ENCODE measurements at regions not wholly inside any gene's neighbourhood (a gene's known extent, or its start where the extent isn't known, plus 50 kb on each side); places are given as distances from the start of the nearest gene placed in this dataset.
A peak's percentile ranks its signal among the peaks of the same experiment; 100 is the strongest.

DNA sequence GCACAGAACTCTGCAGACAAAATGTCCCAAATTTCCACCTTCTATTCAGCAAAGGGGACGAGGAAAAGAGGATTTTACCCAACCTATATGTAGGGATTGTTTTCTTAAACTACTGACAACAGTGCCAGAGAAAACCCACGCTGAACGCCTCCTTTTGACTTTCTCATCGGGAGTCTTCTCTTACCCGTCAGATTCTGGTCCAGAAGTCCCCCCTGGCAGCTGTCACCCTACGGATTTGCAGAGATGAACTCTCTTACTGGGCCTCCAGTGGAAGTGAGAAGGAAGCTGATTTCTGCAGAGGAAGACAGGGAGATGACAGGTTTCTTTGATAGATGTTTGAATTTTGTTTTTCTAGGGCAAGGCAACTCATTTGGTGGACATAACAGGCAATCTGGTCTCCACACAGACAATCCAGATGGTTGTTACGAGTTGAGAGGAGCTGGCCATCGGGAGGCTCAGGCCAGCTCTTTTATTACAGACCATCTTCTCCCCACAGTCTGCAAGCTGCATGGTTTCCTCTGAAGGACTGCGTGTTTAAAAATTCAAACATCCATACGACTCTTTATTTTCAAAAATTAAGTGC is 804.3 kb downstream of the RNF144A start:
- no peaks in the 10 kb centered on the region for H4K20me1 ChIP-seq
- no peaks in the 10 kb centered on the region for H3K9me3 ChIP-seq (replicated peaks in 1 of 11)
- no peak for TF ChIP-seq Cebpa-rat (IDR thresholded peaks at IDR 0.05)
- H3K4me3 ChIP-seq = no peak overlapping the region
- H3K4me2 ChIP-seq = no peak overlapping the region
- no peak overlapping the region for H3K27ac ChIP-seq
- no peaks in the 10 kb centered on the region for H3K27me3 ChIP-seq
- no peaks in the 10 kb centered on the region for H3K36me3 ChIP-seq
- H3K9ac ChIP-seq = no peak overlapping the region
- peaks cover 0 to 14% (median 6%) of the 10 kb centered on the region in 10 experiments; a peak in 7 of 20 replicates for H3K4me1 ChIP-seq

GRCh38 chr2:7722212-7722910 is 805.1 kb downstream of the RNF144A start:
- Histone ChIP-seq H3K9me3 (replicated peaks in 1 of 11) (no peaks in the 10 kb centered on the region), H3K4me2 (no peak overlapping the region), H3K4me3 (no peak overlapping the region), H3K9ac (no peak overlapping the region), H3K36me3 (no peaks in the 10 kb centered on the region), H3K27ac (no peak overlapping the region), H3K27me3 (no peaks in the 10 kb centered on the region), H4K20me1 (no peaks in the 10 kb centered on the region), H3K4me1 (peaks cover 0 to 14% (median 6%) of the 10 kb centered on the region in 10 experiments; a peak in 7 of 20 replicates)
- no peak for TF ChIP-seq Cebpa-rat (IDR thresholded peaks at IDR 0.05)

GRCh38 chr2:7724336-7724735 is 807.1 kb downstream of the RNF144A start:
- H3K4me2 ChIP-seq = no peak overlapping the region
- H3K4me1 ChIP-seq = peaks cover 0 to 14% (median 6%) of the 10 kb centered on the region in 10 experiments; a peak in 7 of 20 replicates
- no peaks in the 10 kb centered on the region for H4K20me1 ChIP-seq
- H3K9me3 ChIP-seq (replicated peaks in 1 of 11) = no peaks in the 10 kb centered on the region
- H3K27me3 ChIP-seq = no peaks in the 10 kb centered on the region
- no peak overlapping the region for H3K27ac ChIP-seq
- no peak overlapping the region for H3K4me3 ChIP-seq
- H3K36me3 ChIP-seq = no peaks in the 10 kb centered on the region
- no peak overlapping the region for H3K9ac ChIP-seq
- TF ChIP-seq Cebpa-rat (IDR thresholded peaks at IDR 0.05) = no peak

- H3K9me3 ChIP-seq (replicated peaks in 1 of 11) = no peaks in the 10 kb centered on the region
- H3K9ac ChIP-seq = no peak overlapping the region
- no peaks in the 10 kb centered on the region for H3K36me3 ChIP-seq
- H3K4me1 ChIP-seq = peaks cover 0 to 9% (median 3%) of the 10 kb centered on the region in 10 experiments; a peak in 6 of 20 replicates
- H3K4me3 ChIP-seq = no peak overlapping the region
- no peak for TF ChIP-seq Cebpa-rat (IDR thresholded peaks at IDR 0.05)
- H3K27me3 ChIP-seq = no peaks in the 10 kb centered on the region
- H4K20me1 ChIP-seq = no peaks in the 10 kb centered on the region
- peak overlapping the region in 8 of 11 experiments; percentile 1 to 44 (median 15); a peak in 7 of 22 replicates for H3K4me2 ChIP-seq
- no peak overlapping the region; a peak in 1 of 22 replicates for H3K27ac ChIP-seq
Measured at GRCh38 chr2:7725171-7725849, 808.1 kb downstream of the RNF144A start.

- Histone ChIP-seq H3K4me1 (peaks cover 0 to 9% (median 3%) of the 10 kb centered on the region in 10 experiments; a peak in 6 of 20 replicates), H3K9me3 (replicated peaks in 1 of 11) (no peaks in the 10 kb centered on the region)
Measured at GRCh38 chr2:7725850-7726242, 808.6 kb downstream of the RNF144A start.

DNA sequence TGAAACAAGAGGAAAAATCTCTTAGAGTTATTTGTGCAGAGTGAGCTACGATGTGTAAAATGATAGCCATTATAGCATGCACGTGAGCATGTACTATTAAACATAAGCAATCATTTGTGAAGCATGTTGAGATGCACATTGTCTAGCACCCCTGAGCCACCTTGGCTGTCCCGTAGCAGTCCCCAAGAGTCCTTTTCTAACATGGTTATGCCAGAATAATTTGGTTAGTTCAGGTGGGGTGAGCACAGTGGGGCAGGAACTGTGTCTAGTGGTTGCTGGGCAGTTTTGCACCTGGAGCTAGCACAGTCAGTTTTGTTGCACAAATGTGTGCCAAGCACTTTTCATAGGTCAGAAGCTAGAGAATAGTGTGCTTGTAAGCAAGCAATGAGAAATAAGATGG is 809.8 kb downstream of the RNF144A start:
- peaks cover 0 to 9% (median 3%) of the 10 kb centered on the region in 10 experiments; a peak in 6 of 20 replicates for H3K4me1 ChIP-seq
- no peak for TF ChIP-seq Cebpa-rat (IDR thresholded peaks at IDR 0.05)

More at GRCh38 chr2:7725850-7726242, 808.6 kb downstream of the RNF144A start:
- H3K9ac ChIP-seq = no peak overlapping the region
- H3K36me3 ChIP-seq = no peaks in the 10 kb centered on the region
- peak overlapping the region in 6 of 11 experiments; percentile 9 to 44 (median 20); a peak in 7 of 22 replicates for H3K4me2 ChIP-seq
- TF ChIP-seq Cebpa-rat (IDR thresholded peaks at IDR 0.05) = no peak
- H4K20me1 ChIP-seq = no peaks in the 10 kb centered on the region
- H3K27me3 ChIP-seq = no peaks in the 10 kb centered on the region
- no peak overlapping the region for H3K4me3 ChIP-seq
- no peak overlapping the region; a peak in 1 of 22 replicates for H3K27ac ChIP-seq

DNA sequence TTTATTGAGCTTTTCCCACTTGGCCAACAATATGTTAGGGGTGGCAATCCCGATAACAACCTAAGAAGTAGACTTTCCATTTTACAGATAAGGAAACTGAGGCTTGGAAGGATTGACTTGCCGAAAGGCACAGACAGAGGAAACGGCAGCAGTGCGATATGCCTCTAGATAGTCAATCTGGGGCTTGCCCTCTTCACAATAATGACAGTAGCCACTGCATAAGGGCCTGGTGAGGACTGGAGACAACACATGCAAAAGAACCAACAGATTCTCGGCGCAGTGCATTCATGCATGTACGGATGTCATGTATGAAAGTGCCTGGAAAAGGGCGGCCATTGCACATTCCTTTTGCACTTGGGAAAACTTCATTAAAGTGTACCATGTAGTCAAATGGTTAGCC is 811.2 kb downstream of the RNF144A start:
- TF ChIP-seq Cebpa-rat (IDR thresholded peaks at IDR 0.05) = no peak
- H4K20me1 ChIP-seq = no peaks in the 10 kb centered on the region
- H3K27me3 ChIP-seq = no peaks in the 10 kb centered on the region
- peaks cover 0 to 9% (median 3%) of the 10 kb centered on the region in 10 experiments; a peak in 6 of 20 replicates for H3K4me1 ChIP-seq
- no peaks in the 10 kb centered on the region for H3K9me3 ChIP-seq (replicated peaks in 1 of 11)
- H3K27ac ChIP-seq = no peak overlapping the region
- H3K9ac ChIP-seq = no peak overlapping the region
- H3K36me3 ChIP-seq = no peaks in the 10 kb centered on the region
- H3K4me2 ChIP-seq = no peak overlapping the region
- H3K4me3 ChIP-seq = no peak overlapping the region

More for the DNA sequence above, 809.8 kb downstream of the RNF144A start:
- Histone ChIP-seq H3K4me3 (no peak overlapping the region), H3K4me2 (no peak overlapping the region), H3K27ac (no peak overlapping the region), H3K9ac (no peak overlapping the region), H3K9me3 (replicated peaks in 1 of 11) (no peaks in the 10 kb centered on the region), H3K36me3 (no peaks in the 10 kb centered on the region), H4K20me1 (no peaks in the 10 kb centered on the region), H3K27me3 (no peaks in the 10 kb centered on the region)

- H3K4me1 ChIP-seq = peaks cover 0 to 6% (median 2%) of the 10 kb centered on the region in 10 experiments; a peak in 6 of 20 replicates
- no peaks in the 10 kb centered on the region for H4K20me1 ChIP-seq
- no peak overlapping the region for H3K27ac ChIP-seq
- TF ChIP-seq Cebpa-rat (IDR thresholded peaks at IDR 0.05) = no peak
- H3K9ac ChIP-seq = no peak overlapping the region
- no peak overlapping the region for H3K4me3 ChIP-seq
- H3K4me2 ChIP-seq = no peak overlapping the region
- H3K27me3 ChIP-seq = no peaks in the 10 kb centered on the region
- no peaks in the 10 kb centered on the region for H3K36me3 ChIP-seq
- H3K9me3 ChIP-seq (replicated peaks in 1 of 11) = no peaks in the 10 kb centered on the region
Measured at GRCh38 chr2:7730449-7730848, 813.2 kb downstream of the RNF144A start.

DNA sequence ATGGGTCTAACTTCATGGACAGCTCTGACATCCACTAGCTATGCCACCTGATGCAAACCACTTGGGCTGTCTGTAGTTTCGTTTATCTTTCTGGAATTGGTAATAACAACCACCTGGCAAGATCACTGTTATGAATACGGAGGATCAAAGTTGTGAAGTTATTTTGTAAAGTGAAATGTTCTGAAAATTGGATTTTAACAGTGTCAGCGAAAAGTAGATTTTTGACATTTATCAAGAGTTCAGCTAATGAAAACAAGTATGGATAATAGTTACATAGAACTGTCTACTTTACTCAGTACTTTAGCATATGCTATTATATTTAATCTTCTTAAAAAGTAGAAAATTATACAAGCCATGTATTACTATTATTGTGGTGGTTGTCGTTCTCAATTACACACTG is 813.8 kb downstream of the RNF144A start:
- H3K4me3 ChIP-seq = no peak overlapping the region
- H3K27me3 ChIP-seq = no peaks in the 10 kb centered on the region
- no peak overlapping the region for H3K9ac ChIP-seq
- no peaks in the 10 kb centered on the region for H3K9me3 ChIP-seq (replicated peaks in 1 of 11)
- H3K4me2 ChIP-seq = no peak overlapping the region
- no peak overlapping the region for H3K27ac ChIP-seq
- no peaks in the 10 kb centered on the region for H4K20me1 ChIP-seq
- no peaks in the 10 kb centered on the region for H3K36me3 ChIP-seq
- H3K4me1 ChIP-seq = peaks cover 0 to under 1% (median 0%) of the 10 kb centered on the region in 10 experiments; a peak in 1 of 20 replicates
- TF ChIP-seq Cebpa-rat (IDR thresholded peaks at IDR 0.05) = no peak

Data from BLaER1 treated with 17β-estradiol and CSF1 and Interleukin-3, amounts not matched to agents 10 nM and 100 nM (cell line).